ENCODE measurements at regions not wholly inside any gene's neighbourhood (a gene's known extent, or its start where the extent isn't known, plus 50 kb on each side); places are given as distances from the start of the nearest gene placed in this dataset.

DNA sequence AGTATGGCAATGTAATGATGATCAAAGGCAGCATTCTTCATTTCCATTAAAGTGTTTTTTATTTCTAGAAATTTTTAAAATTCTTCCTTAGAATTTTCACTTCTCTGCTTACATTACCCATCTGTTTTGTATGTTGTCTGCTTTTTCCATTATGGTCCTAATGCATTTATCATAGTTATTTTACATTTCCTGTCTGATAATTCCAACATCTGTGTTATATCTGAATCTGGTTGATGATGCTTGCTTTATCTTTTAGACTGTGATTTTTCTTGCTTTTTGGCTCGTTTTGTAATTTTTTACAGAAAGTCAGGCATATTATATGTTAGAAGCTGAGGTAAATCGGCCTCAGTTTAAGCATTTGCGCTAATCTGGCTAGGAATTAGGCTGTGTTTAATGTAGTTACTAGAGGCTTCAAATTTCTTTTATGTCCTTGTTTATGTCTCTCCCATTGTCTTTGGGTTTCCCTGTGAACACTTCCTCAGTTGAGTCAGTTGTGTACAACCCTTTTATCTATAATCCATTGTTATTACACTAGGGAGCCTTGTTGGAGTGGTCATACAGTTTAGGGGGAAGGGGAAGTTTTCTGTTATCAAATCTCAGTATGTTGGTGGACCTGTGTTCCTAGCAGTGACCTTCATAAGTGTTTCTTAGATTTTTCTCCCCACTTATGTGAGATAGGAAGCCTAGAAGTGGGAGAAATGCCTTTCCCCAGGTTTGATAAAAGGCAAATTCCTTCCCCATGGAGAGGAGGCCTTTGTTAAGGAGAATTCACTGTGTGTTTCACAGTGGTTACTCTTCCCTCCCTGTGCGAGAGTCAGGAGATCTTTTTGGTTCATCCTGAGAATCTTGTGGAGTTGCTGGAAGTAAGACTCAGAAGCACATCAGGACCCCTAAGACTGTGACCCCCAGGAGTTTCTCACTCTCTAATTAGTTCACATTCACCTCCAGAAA lies 437.5 kb downstream of the INSC start:
- no peak overlapping the region for H3K27ac ChIP-seq
- no peak for DNase-seq
- H3K36me3 ChIP-seq: no peaks in the 10 kb centered on the region
- no peak for TF ChIP-seq POLR2A (IDR thresholded peaks at IDR 0.05)
- TF ChIP-seq CTCF (IDR thresholded peaks at IDR 0.05): no peak
- H3K27me3 ChIP-seq: no peaks in the 10 kb centered on the region
- H3K4me1 ChIP-seq: no peaks in the 10 kb centered on the region
- H3K4me3 ChIP-seq: no peak overlapping the region
- no peaks in the 10 kb centered on the region for H3K9me3 ChIP-seq

DNA sequence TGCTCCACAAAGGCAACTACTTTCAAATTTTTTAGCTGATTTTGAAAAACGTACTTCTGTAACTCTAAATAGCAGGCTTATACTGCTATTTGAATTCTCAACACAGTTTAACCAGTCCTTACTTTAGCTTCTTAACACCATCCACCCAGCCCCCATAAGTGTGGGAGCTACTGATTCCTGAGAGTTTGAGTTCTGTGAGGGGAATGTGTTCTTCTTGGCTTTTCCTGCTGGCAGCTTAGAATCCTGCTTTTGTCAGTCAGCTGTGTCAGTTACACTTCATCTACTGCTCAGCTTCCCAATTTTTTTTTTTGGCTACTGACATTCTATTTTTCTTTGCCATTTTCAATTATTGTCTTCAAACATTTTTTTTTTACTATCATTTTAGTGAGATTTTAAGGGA lies 440.4 kb downstream of the INSC start:
- H3K27ac ChIP-seq: no peak overlapping the region
- no peak overlapping the region for H3K4me3 ChIP-seq
- no peaks in the 10 kb centered on the region for H3K9me3 ChIP-seq
- H3K27me3 ChIP-seq: no peaks in the 10 kb centered on the region
- H3K4me1 ChIP-seq: no peaks in the 10 kb centered on the region
- H3K36me3 ChIP-seq: no peaks in the 10 kb centered on the region
- no peak for TF ChIP-seq POLR2A (IDR thresholded peaks at IDR 0.05)
- TF ChIP-seq CTCF (IDR thresholded peaks at IDR 0.05): no peak
- DNase-seq: no peak

- H3K4me1 ChIP-seq: no peaks in the 10 kb centered on the region
- H3K9me3 ChIP-seq: no peaks in the 10 kb centered on the region
- no peak overlapping the region for H3K4me3 ChIP-seq
- H3K36me3 ChIP-seq: no peaks in the 10 kb centered on the region
- no peak for DNase-seq
- TF ChIP-seq POLR2A (IDR thresholded peaks at IDR 0.05): no peak
- H3K27ac ChIP-seq: no peak overlapping the region
- no peaks in the 10 kb centered on the region for H3K27me3 ChIP-seq
Observed at GRCh38 chr11:15557457-15558230, 442.9 kb downstream of the INSC start.

DNA sequence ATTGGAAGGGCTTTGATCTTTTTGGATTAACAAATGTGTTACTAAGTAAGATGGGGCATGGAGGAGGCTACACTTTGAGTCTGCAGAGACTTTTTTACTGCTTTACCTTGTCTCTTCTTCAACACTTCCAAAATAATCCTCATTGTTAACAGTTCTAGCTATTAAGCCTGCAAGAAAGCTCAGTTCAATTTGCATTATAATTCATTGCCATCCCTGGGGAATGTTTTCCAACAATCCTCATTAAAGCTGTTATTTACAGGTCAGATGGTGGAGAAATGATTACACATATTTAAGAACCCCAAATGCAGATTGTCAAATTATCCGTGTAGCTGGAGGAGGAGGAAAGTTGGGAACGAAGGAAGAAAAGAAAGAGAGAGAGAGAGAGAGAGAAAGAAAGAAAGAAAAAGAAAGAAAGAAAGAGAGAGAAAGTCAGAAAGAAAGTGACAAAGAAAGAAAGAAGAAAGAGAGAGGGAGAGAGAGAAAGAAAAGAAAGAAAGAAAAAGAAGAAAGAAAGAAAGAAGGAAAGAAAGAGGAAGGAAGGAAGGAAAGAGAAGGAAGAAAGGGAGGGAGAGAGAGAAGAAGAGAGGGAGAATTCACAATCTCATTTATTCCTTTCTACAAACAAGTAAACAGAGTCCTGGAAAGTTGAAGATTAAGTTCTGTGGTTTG lies 443.9 kb downstream of the INSC start:
- no peaks in the 10 kb centered on the region for H3K9me3 ChIP-seq
- no peak overlapping the region for H3K4me3 ChIP-seq
- no peaks in the 10 kb centered on the region for H3K4me1 ChIP-seq
- no peak for DNase-seq
- no peak overlapping the region for H3K27ac ChIP-seq
- no peak for TF ChIP-seq POLR2A (IDR thresholded peaks at IDR 0.05)
- TF ChIP-seq CTCF (IDR thresholded peaks at IDR 0.05): no peak
- no peaks in the 10 kb centered on the region for H3K36me3 ChIP-seq
- no peaks in the 10 kb centered on the region for H3K27me3 ChIP-seq

GRCh38 chr11:15560689-15561467 lies 446.2 kb downstream of the INSC start:
- H3K36me3 ChIP-seq: no peaks in the 10 kb centered on the region
- no peak overlapping the region for H3K4me3 ChIP-seq
- no peaks in the 10 kb centered on the region for H3K9me3 ChIP-seq
- TF ChIP-seq POLR2A (IDR thresholded peaks at IDR 0.05): no peak
- H3K4me1 ChIP-seq: no peaks in the 10 kb centered on the region
- DNase-seq: no peak
- H3K27me3 ChIP-seq: no peaks in the 10 kb centered on the region
- no peak overlapping the region for H3K27ac ChIP-seq

GRCh38 chr11:15562230-15562629 lies 447.5 kb downstream of the INSC start:
- TF ChIP-seq POLR2A (IDR thresholded peaks at IDR 0.05): no peak
- no peak for TF ChIP-seq CTCF (IDR thresholded peaks at IDR 0.05)
- H3K4me3 ChIP-seq: no peak overlapping the region
- no peak for DNase-seq
- H3K27ac ChIP-seq: no peak overlapping the region
- H3K27me3 ChIP-seq: no peaks in the 10 kb centered on the region
- no peaks in the 10 kb centered on the region for H3K36me3 ChIP-seq
- no peaks in the 10 kb centered on the region for H3K4me1 ChIP-seq
- no peaks in the 10 kb centered on the region for H3K9me3 ChIP-seq
